Fibroblast of peridontal ligament (primary cell): ENCODE measurements at regions not wholly inside any gene's neighbourhood (a gene's known extent, or its start where the extent isn't known, plus 50 kb on each side); places are given as distances from the start of the nearest gene placed in this dataset.
"Not testable (repeated sequence)": the region's sequence is repeated elsewhere in the genome, so short reads cannot be mapped to it uniquely, and the experiment has no call there.

Source experiments
- DNase-seq: peaks from one replicate; pipeline ENCODE4 v3.0.0-alpha.2; 2010; ENCODE audit errors: extremely low read depth

- peak; percentile 87 for DNase-seq
Measured at GRCh38 chr2:43071599-43072550, 154.5 kb downstream of the ZFP36L2 start.

DNA sequence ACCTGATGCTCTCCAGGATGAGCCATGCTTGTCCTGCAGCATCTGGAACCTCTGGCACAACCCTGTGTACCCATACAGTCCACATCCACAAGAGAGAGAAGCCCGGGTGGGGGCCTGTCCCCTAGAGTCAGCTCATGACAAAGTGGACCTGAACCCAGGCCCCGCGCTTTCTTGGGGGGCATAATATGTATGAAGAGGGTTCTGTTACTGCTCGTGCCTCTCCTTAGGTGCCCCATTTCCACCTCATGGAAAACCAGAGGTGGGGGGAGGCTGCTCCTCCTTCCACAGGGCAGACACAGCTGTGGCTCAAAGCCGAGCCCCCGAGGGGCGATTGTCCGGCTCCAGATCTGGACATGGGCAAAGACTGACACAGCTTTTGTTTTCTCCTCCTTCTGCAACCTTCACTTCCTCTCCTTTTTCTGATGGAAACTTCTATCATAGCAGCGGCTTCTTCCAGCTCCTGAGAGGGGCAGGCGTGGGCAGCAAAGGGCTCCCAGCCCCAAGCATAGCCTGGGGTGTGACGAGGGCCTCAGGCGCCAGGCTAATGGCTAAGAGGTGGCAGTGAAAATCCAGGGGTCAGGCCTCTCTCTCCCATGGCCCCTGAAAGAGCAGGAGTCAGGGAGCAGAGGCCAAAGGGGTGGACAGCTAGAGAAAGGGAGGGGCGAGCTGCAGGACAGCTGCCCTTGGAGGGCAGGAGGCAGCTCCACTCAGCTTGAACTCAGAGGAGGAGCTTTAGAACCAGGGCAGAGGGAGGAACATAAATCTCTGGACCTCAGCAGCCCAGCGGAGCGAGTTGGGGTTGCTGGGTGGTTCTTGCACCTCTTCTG is 155.5 kb downstream of the ZFP36L2 start:
- DNase-seq: peak; percentile 22

DNA sequence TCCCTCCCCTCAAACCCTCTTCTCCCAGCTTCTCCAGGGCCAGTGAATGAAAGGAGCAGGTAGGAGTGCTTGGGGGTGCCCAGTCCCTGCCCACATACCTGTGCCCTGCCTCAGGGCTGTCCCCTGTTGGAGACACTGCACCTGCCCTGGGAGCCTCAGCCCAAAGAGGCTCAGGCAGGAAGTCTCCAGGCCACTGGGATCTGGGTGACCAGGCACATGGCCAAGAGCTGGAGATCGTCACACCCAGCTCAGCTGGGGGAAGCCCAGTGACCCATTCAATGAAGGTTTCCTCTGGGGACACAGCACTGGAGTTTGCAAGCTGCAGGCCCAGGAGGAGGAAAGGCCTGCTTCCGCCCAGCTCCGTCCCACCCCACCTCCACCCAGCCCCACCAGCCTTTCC is 156.4 kb downstream of the ZFP36L2 start:
- no peak for DNase-seq

- DNase-seq: no peak
Measured at GRCh38 chr2:43068631-43069517, 157.5 kb downstream of the ZFP36L2 start.

- no peak for DNase-seq
Measured at GRCh38 chr2:43068041-43068533, 158.3 kb downstream of the ZFP36L2 start.

DNA sequence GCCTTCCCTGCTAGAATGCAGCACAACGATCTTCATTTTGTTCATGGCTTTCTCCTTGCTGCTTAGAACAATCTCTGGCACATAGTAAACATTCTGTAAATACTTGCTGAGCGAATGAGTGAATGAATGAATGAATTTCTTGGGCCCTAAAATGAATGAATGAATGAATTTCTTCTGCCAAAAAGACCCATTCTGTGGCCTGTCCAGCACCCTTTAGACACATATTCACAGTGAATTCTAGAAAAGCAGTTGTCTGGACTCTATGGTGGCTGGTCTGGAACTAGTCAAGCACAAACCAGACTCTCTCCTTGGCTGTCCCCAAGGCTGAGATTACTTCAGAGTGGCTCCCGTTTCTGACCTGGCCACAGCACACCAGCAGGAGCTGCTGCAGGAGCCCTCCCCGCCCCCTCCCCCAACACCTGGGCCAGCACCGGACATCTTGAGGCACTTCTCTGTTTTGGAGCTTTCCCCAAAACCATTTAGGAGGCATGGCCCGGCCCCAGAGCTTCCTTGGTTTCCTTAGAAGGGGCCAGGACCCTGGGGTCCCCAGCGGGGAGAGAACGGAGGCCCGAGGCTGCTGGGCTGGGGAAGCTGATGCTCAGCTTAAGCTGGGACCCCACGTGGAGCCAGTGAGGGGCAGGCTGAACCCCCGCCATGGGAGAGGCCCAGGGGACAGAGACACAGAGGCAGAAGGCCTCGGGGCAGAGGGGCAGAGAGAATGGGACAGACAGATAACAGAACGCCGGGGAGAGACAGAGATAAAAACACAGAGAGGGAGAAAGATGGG is 159.0 kb downstream of the ZFP36L2 start:
- DNase-seq: no peak

DNA sequence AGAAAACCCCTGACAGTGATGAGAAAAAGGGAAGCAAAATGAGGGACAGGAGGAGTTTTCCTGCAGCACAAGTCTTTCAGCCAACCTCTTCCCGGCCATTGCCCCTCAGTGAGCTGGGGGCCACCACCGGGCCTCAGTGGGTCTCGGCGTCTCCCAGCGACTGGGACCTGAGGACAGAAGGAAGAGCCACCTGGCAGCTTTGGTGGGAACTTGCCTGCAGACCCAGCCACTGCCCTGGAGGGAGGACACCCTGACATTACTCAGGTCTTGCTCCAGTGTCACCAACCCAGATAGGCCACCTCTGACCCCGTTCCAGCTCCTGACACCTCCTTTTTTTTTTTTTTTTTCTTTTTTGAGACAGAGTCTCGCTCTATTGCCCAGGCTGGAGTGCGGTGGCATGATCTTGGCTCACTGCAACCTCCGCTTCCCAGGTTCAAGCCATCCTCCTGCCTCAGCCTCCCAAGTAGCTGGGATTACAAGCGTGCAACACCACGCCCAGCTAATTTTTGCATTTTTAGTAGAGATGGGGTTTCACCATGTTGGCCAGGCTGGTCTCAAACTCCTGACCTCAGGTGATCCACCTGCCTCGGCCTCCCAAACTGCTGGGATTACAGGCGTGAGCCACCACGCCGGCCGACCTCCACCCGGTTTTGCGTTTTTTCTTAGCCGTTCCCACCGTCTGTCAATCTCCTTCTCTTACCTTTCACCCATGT is 159.7 kb downstream of the ZFP36L2 start:
- DNase-seq: not testable (repeated sequence)

GRCh38 chr2:43065871-43066270 is 160.5 kb downstream of the ZFP36L2 start:
- DNase-seq: no peak

- DNase-seq: no peak
Measured at GRCh38 chr2:43065036-43065435, 161.4 kb downstream of the ZFP36L2 start.

GRCh38 chr2:43063096-43063495 is 163.3 kb downstream of the ZFP36L2 start:
- DNase-seq: not testable (repeated sequence)

DNA sequence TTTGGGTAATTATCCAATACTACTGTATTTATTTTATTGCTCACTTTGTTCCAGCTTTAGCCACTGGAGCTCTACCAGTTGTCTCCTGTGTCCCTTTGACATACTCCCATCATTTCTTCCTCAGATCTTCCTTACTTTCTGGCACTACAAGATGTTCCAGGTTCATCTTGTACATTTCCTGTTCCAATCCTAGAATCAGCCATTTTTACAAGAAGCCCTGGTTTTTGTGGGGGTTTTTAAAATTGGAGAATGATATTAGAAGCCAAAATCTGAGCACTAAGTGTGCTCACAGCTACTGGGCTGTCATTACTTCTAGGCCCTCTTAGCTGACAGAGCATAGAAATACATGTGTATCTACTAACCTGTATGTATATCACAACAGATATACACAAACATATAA is 164.3 kb downstream of the ZFP36L2 start:
- no peak for DNase-seq

GRCh38 chr2:43060390-43061016 is 165.9 kb downstream of the ZFP36L2 start:
- DNase-seq: no peak

DNA sequence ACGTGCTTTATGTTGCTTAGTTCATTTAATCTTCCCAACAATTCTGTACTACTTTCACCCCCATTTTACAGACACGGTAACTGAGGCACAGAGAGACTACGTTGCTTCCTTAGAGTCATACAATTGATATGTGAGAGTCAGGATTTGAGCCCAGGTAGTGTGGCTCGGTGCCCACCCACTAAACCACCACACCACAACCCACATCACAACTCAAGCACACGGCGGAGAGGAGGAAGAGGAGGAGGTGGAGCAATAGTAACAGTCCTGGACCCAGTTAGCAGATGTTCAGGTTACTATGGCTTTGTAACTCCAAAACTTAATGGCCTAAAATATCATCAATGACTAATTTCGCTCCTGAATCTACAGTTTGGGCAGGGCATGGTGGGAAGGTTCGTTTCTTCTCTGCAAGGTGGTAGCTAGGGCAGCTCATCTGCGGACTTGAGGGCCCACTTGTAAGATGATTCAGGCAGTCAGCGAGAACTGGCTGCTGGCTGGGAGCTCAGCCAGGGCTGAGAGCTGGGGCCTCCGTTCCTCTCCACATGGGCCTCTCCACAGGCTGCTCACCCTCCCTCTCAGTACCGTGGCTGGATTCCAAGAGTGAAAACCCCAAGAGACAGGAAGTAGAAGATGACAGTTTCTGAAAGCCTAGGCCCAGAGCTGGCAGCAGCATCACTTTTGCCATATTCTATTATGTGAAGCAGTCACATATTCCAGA is 167.1 kb downstream of the ZFP36L2 start:
- peak; percentile 86 for DNase-seq

DNA sequence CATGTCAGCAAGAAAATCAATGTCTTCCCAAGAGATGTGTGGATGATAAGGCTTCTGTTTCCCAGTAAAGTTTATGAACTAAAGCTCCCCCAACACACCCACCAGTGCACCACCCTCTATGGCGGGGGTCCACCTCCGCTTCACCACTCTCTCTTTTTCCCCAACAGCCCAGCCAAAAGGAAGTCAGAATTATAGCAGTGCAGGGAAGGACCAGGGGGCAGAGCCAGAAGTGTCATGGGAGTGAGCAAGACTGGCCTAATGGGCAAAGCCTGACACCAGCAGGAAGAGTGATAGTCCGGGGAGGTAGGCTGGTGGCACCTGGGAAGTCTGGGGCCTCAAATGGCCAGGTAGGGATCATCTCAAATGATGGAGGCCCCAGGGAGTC is 167.7 kb downstream of the ZFP36L2 start:
- DNase-seq: no peak

DNA sequence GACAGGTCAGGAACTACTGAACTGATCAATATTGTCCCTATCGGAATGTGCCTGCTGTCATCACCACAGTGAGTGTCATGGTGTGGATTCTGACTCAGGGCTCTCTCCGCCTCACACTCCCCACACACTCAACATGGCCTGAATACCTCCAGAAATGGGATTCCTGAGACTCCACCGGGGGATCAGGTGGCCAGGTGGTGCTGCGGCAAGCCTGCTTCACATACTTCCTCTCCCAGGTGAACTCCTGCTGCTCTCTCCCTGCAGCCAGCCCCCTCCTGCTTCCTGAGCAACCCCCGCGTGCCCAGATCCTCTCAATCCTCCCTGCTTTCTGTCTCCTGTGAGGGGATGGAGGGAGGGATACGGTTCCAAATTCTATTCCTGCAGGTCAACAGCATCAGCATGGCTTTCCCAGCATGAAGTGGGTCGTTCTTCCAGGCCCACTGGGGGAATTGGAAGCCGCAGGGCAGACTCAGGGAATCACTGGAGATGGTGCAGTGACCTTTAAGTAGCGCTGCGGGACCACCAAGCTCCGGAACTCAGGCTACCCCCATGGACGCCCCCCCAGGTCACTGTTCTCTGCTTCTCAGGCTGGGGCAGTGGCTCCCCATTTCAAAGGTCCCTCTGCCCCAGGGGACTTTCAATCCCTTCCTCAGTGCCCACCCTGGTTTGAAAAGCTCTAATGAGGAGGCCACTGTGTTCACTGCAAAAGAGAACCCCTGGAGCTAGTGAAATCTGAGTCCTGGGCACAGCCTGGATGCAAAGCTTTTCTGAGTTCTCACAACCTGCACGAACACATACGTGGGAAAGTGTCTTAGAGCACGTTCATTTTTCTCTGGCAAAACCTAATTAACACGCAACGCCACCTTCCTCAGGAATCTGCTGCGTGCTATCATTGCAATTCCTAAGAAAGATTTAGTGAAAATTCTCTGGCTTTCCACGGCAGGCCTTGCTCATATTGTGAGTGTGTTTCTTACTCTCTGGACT is 168.4 kb downstream of the ZFP36L2 start:
- no peak for DNase-seq

GRCh38 chr2:43057026-43057741 is 169.2 kb downstream of the ZFP36L2 start:
- no peak for DNase-seq

DNA sequence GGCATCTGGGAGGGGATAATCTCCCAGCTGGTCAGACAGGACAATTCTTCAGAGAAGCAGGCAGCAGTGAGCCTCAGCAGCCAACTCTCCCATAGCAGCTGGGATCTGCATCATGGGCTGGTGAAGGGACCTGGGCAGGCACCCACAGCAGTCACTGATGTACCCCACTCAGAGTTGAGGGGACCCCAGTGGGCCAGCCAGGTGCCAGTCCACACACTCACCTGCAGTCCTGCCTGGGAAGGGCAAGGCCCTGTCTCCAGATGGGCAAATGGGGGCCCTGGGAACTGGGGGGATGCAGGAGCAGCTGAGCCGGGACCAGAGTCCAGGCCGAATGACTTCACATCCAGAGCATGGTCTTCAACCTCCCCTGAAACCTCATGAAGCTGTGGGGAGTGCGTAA is 170.4 kb downstream of the ZFP36L2 start:
- DNase-seq: no peak
